Ovary (tissue), 3 donors: ENCODE measurements at regions not wholly inside any gene's neighbourhood (a gene's known extent, or its start where the extent isn't known, plus 50 kb on each side); places are given as distances from the start of the nearest gene placed in this dataset.

ENCODE experiments used
- POLR2A ChIP-seq: fragments of 450-650 bp; IDR thresholded peaks from one replicate; pipeline ENCODE4 v1.6.1; 2017; ENCODE audit warnings: antibody characterized with exemption, mild to moderate bottlenecking, moderate library complexity
- TF ChIP-seq, protein P1 (sequence below), 3 donors: fragments of 450-650 bp in 2 of 3; fragments of 200-600 bp in 1 of 3; IDR thresholded peaks; one replicate each; pipeline versions ENCODE4 v1.5.1 to v1.8.0; 2016 to 2022; ENCODE audit warnings: antibody characterized with exemption in 3 of 3, mild to moderate bottlenecking in 1 of 3
- donor health status: DM: no; HTN: no; CAD: no.

DNA sequence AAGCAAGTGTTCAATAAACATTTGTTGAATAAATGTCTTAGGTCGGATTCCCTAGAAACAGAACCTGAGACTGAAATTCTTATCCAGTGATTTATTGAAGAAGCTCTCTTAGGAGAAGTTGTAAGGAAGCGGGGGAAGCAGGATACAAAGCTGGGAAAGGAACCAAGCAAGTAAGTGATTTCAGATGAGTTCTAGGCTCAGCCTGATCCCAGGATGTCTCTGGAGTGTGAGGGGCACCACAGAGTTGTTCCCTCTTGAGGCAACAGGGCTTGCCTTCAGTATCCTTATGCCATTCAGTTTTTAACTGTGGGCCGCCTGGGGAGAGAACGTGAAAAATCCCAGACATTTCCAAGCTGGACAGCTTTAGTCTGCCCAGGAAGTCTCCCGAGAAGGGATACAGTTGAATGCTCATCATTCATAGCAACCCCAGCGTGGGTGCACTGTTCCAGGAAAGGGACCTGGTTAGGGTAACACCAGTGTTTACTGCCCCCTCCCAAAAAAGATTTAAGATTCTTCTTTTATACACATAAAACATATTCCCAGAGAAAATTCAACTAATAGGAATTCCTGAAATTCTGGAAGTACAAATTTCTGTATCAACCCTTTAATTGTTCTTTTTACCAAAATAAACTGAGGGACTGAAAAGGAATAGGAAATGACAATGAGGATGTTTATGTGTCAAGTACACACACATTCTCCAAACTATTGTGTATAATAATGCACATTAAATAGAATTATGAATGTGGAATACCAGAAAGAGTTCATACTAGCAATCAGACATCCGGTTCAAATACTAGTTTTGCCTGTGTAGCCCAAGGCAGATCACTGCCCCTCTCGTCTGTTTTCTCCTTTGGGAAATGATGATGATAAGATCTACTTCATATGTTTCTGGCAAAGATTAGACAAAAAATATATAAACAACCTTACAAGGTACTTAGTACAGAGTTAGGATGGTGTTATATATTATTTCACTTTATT is 592.1 kb upstream of the CDH2 start:
- TF ChIP-seq, protein P1, sequence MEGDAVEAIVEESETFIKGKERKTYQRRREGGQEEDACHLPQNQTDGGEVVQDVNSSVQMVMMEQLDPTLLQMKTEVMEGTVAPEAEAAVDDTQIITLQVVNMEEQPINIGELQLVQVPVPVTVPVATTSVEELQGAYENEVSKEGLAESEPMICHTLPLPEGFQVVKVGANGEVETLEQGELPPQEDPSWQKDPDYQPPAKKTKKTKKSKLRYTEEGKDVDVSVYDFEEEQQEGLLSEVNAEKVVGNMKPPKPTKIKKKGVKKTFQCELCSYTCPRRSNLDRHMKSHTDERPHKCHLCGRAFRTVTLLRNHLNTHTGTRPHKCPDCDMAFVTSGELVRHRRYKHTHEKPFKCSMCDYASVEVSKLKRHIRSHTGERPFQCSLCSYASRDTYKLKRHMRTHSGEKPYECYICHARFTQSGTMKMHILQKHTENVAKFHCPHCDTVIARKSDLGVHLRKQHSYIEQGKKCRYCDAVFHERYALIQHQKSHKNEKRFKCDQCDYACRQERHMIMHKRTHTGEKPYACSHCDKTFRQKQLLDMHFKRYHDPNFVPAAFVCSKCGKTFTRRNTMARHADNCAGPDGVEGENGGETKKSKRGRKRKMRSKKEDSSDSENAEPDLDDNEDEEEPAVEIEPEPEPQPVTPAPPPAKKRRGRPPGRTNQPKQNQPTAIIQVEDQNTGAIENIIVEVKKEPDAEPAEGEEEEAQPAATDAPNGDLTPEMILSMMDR (IDR thresholded peaks at IDR 0.05), result no peak
- no peak for TF ChIP-seq POLR2A
